GM18867 (cell line): ENCODE measurements at regions not wholly inside any gene's neighbourhood (a gene's known extent, or its start where the extent isn't known, plus 50 kb on each side); places are given as distances from the start of the nearest gene placed in this dataset.

Experiments
- ATAC-seq: cut with Tn5 transposase; IDR thresholded peaks from one replicate; pipeline ENCODE4 v1.9.1; 2021; ENCODE audit warnings: mild to moderate bottlenecking, moderate library complexity; ENCODE audit not compliant: unreplicated experiment

DNA sequence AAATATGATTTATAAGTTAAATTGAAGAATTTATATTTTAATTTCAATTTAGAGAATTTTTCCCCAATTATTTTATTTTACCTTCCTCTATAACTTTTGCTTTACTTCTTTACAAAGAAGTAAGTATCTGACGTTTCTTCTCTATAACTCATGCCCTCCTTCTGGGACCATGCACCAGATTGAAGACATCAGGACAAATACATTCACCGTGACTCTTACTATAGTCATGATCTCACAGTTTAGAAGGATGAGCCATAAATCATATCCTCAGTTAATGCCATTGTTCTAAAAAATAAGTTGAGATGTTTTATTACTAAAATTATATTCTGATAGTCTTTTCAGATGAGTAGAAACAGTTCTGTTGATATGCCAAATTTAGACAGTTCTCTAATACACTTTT, 279.3 kb downstream of the TMX3 start:
- no peak for ATAC-seq

DNA sequence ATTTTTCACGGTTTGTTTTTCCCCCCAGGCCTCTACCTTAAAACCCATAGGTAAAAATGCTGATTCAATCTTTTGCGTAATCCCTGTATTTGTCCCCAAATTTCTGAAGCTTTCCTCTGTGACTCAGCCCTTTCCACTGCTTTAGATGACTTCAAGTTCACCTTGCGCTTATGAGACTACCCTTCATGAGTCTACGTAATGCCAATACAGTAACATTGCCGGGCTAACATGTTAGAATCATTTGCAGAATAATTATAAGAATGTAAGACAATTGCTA, 283.0 kb downstream of the TMX3 start:
- no peak for ATAC-seq

DNA sequence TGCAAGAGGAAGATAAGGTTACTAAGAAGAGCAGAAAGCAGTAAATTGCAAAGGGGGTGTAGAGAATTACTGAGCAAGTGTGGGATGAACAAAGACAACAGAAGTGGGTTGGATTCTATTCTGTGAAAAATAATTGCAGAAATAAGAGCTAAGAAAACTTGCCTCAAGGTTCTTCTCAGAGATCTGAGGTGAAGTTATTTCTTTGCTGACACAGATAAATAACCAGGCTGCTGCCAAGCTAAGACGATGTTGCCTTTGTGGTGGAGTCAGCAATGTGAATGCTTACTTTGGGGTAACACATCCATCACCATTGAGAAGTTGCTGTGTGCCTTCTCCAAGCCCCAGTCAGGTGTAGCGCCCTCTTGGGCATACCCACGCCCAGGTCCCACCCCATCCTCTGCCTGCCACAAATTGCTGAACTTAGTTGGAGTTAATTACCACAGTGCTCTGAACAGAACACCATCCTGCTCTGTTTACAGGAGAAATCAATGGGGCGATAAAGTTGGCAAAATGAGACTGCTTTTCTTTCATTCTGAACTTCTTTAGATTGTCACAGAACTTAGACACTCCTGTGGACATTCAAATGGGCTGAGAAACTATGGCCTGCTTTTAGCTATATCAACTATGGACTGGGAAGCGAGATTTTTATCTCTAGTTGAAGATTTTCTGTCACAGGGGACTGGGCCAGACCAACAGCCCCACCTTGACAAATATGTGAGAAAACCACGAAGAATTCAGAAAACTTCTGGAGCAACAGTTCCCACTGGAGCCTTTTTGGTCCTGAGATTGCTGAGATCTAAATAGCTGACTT, 283.6 kb downstream of the TMX3 start:
- ATAC-seq: no peak

DNA sequence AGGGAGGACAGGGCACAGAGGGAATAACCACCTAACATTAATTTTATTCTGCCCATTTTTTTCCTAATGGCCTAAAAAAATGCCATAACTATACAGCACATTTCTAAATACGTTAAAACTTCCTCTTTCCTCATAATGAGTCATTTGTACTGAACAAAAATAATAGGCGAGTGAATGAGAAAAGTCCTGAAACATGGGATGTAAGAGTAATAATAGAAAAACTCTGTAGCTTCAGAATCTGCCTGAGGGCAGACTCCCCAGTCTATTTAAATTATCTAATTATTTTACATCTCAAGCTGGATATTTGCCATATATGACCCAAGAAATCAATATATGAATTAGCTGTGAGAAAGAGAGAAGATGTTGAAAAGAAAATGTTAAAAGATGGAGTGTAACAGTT, 285.1 kb downstream of the TMX3 start:
- ATAC-seq: no peak

DNA sequence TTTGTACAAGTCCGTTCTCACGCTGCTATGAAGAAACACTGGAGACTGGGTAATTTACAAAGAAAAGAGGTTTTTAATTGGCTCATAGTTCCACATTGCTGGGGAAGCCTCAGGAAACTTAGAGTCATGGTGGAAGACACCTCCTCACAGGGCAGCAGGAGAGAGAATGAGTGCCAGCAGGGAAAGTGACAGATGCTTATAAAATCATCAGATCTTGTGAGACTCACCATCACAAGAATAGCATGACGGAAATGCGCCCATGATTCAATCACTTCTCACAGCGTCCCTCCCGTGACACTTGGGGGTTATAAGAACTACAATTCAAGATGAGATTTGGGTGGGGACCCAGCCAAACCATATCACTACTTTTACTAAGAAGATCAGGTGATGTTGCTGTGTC, 285.8 kb downstream of the TMX3 start:
- no peak for ATAC-seq

DNA sequence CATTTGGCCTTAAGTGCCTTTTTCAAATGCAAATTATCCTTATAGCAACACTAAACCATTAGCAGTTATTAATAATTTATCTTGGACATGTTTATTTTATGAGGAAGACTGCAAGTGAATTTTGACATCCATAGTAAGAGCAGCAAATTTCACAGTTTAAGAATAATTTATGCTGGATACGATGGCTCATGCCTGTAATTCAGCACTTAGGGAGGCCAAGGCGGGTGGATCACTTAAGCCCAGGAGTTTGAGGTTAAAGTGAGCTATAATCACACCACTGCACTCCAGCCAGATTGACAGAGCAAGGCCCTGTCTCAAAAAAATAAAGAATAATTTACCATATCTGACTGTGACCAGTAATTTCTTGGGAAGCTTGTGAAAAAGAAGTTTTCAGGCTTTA, 286.2 kb downstream of the TMX3 start:
- ATAC-seq: no peak

DNA sequence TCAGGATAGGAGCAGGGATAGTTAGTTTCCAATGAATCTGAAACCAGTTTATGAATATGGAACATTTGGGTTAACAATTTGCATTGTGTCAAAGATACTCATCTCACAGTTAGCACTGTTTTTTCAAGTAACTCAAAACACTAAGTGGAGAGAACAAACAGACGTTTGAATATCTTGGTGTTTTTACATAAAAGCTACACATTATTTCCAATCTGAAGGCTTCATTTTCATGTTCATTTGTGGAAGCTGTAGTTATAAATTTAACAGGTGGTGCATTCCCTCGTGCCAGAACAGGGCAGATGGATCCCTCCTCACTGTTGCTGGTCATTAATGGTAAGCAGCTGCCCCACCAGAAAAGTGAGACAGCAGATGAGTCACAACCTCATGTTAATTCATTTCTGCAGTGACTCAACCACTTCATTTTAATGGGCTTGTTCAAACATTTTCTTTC, 286.9 kb downstream of the TMX3 start:
- ATAC-seq: no peak

DNA sequence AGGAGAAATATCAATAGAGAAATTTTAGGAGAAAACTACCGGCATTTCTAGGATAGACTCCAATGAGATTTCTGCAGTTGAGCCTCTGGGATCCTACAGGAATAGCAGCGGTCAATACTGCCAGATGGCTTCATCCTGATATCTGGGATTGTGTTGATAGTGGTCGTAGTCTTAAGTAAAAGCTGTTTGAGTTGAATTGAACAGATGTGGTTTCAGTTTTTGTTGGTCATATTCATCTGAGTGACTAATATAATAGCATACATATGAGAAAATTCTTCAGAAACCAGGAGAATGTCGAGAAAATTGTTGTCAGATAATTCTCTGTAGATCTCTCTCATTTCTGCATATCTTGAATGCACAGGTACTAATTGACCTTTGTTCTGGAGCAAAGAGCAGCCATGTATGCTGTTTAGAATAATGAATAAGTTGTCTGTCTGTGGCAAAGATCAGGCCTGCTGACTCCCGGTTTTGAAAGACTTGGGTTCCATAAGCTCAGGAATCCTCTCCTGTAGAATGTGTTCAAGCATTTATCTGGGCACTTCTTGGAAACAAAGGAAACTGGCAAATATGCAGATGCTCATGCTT, 288.1 kb downstream of the TMX3 start:
- no peak for ATAC-seq

DNA sequence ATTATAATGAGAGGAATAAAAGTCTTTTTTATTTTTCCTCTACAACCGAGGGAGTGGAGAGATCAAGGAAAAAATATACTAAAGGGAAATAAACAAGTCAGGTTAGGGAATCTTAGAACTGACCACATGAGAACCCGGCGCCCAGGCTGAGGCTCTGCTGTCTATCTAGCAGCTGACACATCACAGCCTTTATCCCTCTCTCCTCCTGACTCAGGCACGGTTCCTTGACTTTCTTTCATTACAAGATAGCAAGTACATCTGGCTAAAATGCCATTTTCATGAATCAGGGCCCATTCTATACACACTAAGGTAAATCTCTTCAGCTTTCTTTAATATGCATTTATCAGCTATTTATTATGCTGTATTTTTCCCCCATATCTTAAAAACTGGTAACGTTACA, 296.0 kb downstream of the TMX3 start:
- no peak for ATAC-seq

DNA sequence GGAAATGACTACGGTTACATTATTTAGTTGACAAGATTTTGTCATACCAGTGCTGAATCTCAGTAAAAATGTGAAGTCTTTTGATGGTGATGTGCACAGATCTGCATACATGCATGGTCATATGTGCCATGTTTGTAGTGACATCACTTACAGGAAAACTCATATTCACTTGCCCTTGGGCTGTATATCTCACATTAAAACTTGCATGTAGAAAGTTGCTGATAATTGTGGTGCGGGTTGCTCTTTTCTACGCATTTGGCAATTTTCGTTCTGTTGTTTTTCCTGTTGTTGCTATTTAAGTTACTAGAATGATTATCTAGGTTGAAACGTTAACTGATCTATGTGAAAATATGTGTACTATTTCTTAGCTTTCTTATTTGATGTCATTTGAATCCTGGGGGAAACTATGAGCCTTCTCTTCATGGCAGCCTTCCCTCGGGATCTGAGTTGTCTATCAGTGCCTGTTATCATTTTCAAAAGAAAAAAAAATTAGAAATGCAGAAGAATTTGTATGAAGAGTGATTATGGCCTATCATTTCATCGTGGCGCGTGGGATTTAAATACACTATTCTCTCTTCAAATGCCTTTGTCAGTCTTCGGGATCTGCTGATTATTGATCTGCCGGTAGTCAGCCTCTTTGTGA, 296.6 kb downstream of the TMX3 start:
- ATAC-seq: no peak

DNA sequence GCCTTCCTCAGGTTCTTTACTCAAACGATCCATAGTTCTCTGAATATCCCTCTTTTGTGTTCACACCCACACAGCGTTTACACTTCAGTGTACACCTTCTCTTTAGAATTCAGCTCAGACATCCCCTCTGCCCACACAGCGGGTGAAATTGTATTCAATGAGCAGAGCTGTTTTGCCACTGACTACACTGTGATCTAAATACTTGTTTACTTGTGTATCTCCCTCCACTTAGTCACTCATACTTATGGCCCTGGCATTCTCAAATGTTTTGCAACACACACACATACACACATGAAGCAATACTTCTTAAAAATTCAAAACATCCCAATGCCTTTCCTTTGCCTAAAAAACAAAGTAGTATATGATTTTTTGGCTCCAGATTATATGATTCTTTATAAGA, 297.1 kb downstream of the TMX3 start:
- no peak for ATAC-seq

DNA sequence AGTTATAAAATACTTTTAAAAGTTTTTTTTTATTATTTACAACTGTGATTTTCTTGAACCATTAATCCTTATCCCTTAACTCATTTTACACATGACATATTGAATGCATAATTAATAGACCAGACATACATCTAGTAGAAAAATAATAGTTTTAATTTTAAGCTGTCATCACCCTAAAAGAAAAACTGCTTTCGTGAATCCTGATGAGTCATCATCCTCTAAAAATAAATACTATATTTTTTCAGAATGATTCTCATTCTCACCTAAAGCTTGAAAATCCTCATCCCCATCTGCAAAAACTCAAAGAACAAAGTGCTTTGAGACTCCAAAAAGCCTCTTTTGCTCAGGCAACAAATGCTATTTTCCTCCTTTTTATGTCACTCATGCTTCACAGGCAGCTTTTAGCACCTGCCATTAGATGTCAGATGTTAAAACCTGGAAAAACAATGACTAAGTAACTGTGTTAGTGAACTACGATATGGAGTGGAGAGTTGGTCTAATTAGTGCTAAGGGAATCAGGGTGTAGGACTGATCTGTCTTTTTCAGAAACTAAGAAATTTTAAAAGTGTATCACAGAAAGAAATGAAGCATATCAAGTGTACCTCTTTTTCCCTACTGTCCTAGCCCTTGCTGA, 297.6 kb downstream of the TMX3 start:
- ATAC-seq: no peak

DNA sequence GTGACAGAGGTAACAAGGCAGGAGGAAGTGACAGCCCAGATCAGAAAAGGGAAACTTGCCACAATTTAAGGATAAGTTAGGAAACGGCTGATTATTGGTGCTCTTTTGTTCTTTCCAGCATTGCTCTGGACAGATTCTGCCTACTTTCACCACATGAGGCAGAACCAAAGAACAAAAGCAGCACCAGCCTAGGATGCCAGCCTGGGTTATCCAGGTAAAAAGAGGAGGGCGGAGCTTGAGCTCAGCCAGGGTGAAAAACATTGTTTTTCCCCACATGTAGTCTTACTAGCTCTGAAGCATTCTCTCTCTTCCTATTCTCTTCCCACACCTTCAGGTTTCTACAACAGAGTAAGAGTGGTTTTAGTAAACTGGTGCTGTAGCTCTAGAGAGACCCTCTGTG, 300.5 kb downstream of the TMX3 start:
- no peak for ATAC-seq

DNA sequence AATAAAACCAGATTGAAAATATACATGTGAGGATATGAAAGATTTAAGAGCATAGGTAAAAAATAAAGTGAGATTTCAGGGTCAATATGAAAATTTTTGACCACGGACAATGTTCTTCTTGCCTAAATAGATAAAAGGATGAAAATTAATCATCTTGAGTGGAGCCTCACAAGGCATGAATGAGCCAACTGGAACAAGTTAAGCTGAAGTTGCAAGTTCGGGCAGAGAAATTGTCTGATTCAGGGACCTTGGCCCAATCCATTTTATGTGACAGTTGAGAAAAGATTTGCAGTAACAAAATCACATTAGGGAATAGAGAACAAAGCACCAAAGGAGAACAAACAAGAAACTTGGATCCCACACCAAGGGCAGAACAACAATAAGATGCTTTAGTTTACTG, 305.3 kb downstream of the TMX3 start:
- no peak for ATAC-seq

DNA sequence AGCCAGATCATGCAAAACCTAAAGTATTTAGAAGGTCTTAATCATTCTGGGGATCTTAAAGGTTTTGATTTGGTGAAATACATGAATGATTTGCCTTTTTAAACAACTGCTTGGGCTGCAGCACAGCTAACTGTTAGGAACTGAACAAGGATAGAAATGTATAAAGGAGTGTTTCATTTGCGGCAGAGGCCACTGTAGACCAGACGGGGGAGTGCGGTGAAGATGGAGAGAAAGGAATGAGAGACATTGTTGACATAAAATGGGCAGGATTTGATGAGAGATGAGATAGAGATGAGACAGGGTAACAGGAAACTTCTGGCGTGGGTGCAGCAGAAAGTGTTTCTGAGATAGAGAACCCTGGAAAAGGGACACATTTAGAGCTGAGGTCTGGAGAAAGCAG, 308.1 kb downstream of the TMX3 start:
- no peak for ATAC-seq

DNA sequence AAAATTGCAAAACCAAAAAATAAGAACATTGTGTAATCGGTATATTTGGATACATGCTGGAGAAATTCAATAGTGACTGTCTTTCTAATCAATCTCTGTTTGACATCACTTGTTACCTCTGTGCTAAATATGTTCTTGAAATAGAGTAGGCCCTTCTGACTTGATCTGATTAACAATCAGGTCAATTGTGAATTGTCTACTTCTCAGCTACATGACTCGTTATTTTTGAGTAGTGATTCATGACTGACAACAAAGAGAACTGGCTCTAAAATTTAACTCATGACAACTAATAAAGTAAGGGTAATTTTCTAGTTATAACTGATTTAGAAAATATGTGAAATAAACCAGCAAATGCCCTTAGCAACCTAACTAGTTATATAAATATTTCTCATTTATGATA, 312.1 kb downstream of the TMX3 start:
- no peak for ATAC-seq

DNA sequence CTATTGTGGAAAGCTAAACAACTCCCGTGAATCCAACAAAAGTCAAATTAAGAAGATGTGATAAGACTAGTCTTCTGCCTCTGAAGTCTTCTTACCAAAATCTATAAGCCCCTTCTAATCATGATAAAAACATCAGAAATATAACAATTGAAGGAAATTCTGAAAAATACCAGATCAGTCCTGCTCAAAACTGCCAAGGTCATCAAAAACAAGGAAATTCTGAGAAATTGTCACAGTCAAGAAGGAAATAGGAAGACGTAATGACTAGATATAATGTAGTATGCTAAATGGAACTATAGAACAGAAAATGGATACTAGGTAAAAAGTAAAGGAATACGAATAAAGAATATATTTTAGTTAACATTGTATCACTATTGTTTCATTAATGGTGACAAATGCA, 314.0 kb downstream of the TMX3 start:
- no peak for ATAC-seq

DNA sequence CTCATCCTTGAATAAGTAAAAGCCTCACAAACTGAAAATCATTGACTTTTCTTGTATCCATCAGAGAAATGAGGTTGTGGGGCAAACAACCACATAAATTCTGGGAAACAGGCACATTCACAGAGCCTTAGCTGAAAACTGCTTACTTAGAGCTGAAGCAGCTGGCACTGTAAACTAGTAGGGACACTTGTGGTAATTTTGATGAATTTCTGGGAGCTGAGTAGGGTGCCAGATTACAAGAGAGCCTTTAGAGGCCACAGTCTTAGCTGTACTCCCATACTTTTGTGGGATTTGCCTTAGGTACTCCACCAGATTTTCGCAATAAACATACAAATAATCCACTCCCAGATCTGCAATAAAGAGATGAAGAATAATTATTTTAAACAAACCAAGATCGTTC, 315.2 kb downstream of the TMX3 start:
- no peak for ATAC-seq

DNA sequence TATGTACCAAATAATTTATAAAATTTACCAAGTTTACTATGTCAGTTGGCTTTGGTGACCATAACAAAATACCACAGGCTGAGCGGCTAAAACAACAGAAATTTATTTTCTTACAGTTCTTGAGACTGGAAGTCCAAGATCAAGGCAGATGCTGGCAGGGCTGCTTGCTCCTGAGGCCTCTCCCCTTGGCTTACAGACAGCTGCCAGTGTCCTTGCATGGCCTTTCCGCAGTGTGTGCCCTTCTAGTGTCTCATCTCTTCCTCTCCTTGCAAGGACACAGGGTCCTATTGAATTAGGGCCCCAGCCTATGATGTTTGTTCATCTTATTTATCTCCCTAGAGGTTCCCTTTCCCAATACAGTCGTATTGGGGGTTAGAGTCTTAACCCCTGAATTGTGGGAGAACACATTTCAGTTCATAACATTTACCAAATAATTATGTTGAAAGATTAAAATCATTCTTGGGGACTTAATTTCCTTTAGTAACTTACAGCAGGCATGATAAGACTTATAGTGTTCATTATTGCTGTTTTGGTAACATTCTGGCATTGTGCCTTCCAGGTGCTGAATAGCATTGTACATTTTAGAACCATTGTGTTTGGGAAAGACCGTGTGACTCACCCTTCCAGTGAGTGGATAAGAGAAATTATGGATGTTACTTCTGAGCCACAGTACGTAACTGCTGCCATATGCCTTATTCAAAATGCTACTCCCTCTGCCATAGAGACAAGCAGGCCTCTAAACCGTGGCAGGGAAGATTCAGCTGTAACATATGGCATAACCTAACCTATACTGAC, 317.5 kb downstream of the TMX3 start:
- no peak for ATAC-seq

DNA sequence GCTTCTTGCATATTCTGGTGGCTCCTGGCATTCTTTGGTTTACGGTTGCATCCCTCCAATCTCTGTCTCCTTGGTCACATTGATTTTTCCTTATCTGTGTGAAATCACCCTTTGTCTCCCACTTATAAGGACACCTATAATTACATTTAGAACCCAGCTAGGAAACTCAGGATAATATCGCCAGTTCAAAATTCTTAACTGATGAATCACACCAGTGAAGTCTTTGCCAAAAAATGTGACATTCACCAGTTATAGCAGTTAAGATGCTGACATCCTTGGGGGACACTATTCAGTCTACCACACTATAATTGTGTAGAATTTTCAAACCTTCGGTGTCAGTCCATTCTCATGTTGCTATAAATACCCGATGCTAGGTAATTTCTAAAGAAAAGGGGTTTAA, 320.2 kb downstream of the TMX3 start:
- no peak for ATAC-seq

DNA sequence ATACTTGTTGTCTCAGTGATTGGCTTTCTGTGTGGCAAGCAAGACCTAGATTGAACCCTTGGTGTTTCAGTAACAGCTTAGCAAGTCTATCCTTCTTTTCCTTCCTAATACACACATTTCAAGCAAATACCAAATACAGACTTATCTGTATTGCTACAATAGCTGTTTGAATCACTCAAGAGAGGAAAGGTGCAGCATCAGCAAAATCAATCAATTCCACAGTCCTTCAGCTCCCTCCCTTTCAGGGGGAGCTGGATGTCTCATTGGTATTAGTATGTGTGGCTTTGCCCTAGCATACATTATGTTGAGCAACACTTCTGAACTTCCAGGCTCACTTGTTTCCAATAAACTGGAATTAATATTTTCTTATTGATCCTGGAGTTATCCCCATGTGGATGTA, 323.1 kb downstream of the TMX3 start:
- ATAC-seq: no peak
